SK-N-SH (cell line): ENCODE measurements at regions not wholly inside any gene's neighbourhood (a gene's known extent, or its start where the extent isn't known, plus 50 kb on each side); places are given as distances from the start of the nearest gene placed in this dataset.

ENCODE experiments used
- CTCF ChIA-PET: fragments of 300-600, 350-600 bp; formaldehyde crosslinking; extraction: SDS; loops from one replicate; lab custom pipeline; 2021; lab: Yijun Ruan, JAX
- POLR2A ChIA-PET: fragments of 350-600 bp; sonication (Branson Sonifier 250); formaldehyde crosslinking; extraction: SDS; loops from one replicate; lab custom pipeline; 2020; ENCODE audit warnings: antibody characterized with exemption, inconsistent platforms; lab: Yijun Ruan, JAX
- DNase-seq: peaks from one replicate; pipeline ENCODE4 v3.0.0; 2012
- H2AFZ ChIP-seq: fragments of 200-600 bp; sonication (generic); 2 replicates; pipeline ENCODE4 v1.8.1; 2016; ENCODE audit warnings: antibody characterized with exemption, mild to moderate bottlenecking, low read depth
- H3F3A ChIP-seq: fragments of 200-600 bp; sonication (generic); replicated peaks from 2 replicates; pipeline ENCODE3; 2016; ENCODE audit warnings: antibody characterized with exemption, mild to moderate bottlenecking; ENCODE audit not compliant: insufficient read depth
- H3K27ac ChIP-seq, 2 experiments: fragments of 200-500 bp in 1 of 2; fragments of 200-600 bp in 1 of 2; sonication (Bioruptor generic) in 1 of 2; sonication (generic), shearing (Covaris generic) in 1 of 2; 2 replicates each; pipeline versions ENCODE4 v1.5.1 to v1.6.1; 2014 to 2016; ENCODE audit warnings: low read depth in 2 of 2, inconsistent platforms in 1 of 2, low read length in 1 of 2, mild to moderate bottlenecking in 1 of 2, mixed read lengths in 1 of 2
- H3K27me3 ChIP-seq: fragments of 200-600 bp; sonication (generic), shearing (Covaris generic); 2 replicates; pipeline ENCODE4 v1.6.1; 2016; ENCODE audit warnings: mixed run types; ENCODE audit not compliant: insufficient read depth
- H3K36me3 ChIP-seq, 2 experiments: fragments of 200-500 bp in 1 of 2; fragments of 200-600 bp in 1 of 2; sonication (Bioruptor generic) in 1 of 2; sonication (generic) in 1 of 2; replicated peaks in 1 of 2; 2 replicates each; pipeline versions ENCODE3 to v1.5.1; 2014 to 2016; ENCODE audit warnings: low read length in 1 of 2, mild to moderate bottlenecking in 1 of 2; ENCODE audit not compliant: insufficient read depth in 2 of 2, control insufficient read depth in 1 of 2
- H3K4me1 ChIP-seq, 2 experiments: fragments of 200-500 bp in 1 of 2; fragments of 200-600 bp in 1 of 2; sonication (Bioruptor generic) in 1 of 2; sonication (generic), shearing (Covaris generic) in 1 of 2; 2 replicates each; pipeline versions ENCODE4 v1.5.1 to v1.6.1; 2014 to 2016; ENCODE audit warnings: low read depth in 1 of 2, low read length in 1 of 2, mixed run types in 1 of 2; ENCODE audit not compliant: insufficient read depth in 2 of 2, control insufficient read depth in 1 of 2
- H3K4me2 ChIP-seq: fragments of 200-600 bp; sonication (generic), shearing (Covaris generic); 2 replicates; pipeline ENCODE4 v1.6.1; 2017; ENCODE audit warnings: mixed run types
- H3K4me3 ChIP-seq, 2 experiments: fragments of 200-500 bp in 1 of 2; fragments of 200-600 bp in 1 of 2; sonication (Bioruptor generic) in 1 of 2; sonication (generic), shearing (Covaris generic) in 1 of 2; 2 replicates each; pipeline versions ENCODE4 v1.5.1 to v1.8.1; 2014 to 2016; ENCODE audit warnings: low read depth in 2 of 2, inconsistent platforms in 1 of 2, low read length in 1 of 2, mild to moderate bottlenecking in 1 of 2, mixed read lengths in 1 of 2, moderate library complexity in 1 of 2
- H3K79me2 ChIP-seq: fragments of 200-600 bp; sonication (generic); 2 replicates; pipeline ENCODE4 v1.8.1; 2017; ENCODE audit warnings: mild to moderate bottlenecking; ENCODE audit not compliant: insufficient read depth
- H3K9ac ChIP-seq: fragments of 200-600 bp; sonication (generic); 2 replicates; pipeline ENCODE4 v1.6.1; 2017; ENCODE audit warnings: mixed run types
- H3K9me2 ChIP-seq: fragments of 200-600 bp; sonication (generic); 2 replicates; pipeline ENCODE4 v1.6.1; 2017; ENCODE audit warnings: mixed run types
- H3K9me3 ChIP-seq: fragments of 200-600 bp; sonication (generic); 2 replicates; pipeline ENCODE4 v1.6.1; 2017; ENCODE audit warnings: mixed run types, mild to moderate bottlenecking, moderate library complexity
- H4K20me1 ChIP-seq: fragments of 200-600 bp; sonication (generic); 2 replicates; pipeline ENCODE4 v1.6.1; 2017; ENCODE audit warnings: mild to moderate bottlenecking, mixed run types; ENCODE audit not compliant: insufficient read depth
- CHD2 ChIP-seq: fragments of 150-350 bp; IDR thresholded peaks from 2 replicates; pipeline ENCODE4 v1.6.1; 2018; ENCODE audit warnings: low read length; ENCODE audit not compliant: partially characterized antibody
- CTCF ChIP-seq: fragments of 200-600 bp; sonication (generic); IDR thresholded peaks from 2 replicates; pipeline ENCODE4 v1.6.1; 2017; ENCODE audit warnings: antibody characterized with exemption, mild to moderate bottlenecking, moderate library complexity
- EP300 ChIP-seq, 2 experiments: IDR thresholded peaks; 2 replicates each; pipeline versions ENCODE4 v1.4.0 to v1.6.1; 2012; ENCODE audit warnings: borderline replicate concordance in 1 of 2, low read depth in 1 of 2, low read length in 1 of 2
- EZH2phosphoT487 ChIP-seq: fragments of 200-600 bp; sonication (generic); IDR thresholded peaks from 2 replicates; pipeline ENCODE4 v1.6.1; 2017; ENCODE audit warnings: low read depth, mixed run types, mild to moderate bottlenecking, antibody characterized with exemption, moderate library complexity, borderline replicate concordance
- FOSL2 ChIP-seq: IDR thresholded peaks from 2 replicates; pipeline ENCODE4 v1.4.0; 2012; ENCODE audit warnings: low read depth, mild to moderate bottlenecking, moderate library complexity, borderline replicate concordance
- FOXJ3 ChIP-seq: sonication (generic); formaldehyde crosslinking; IDR thresholded peaks from 2 replicates; pipeline ENCODE4 v1.5.1; 2020; ENCODE audit warnings: mild to moderate bottlenecking, missing genetic modification reagents
- FOXM1 ChIP-seq: IDR thresholded peaks from 2 replicates; pipeline ENCODE4 v1.4.0; 2012; ENCODE audit warnings: low read depth, mild to moderate bottlenecking
- GABPA ChIP-seq: IDR thresholded peaks from 2 replicates; pipeline ENCODE4 v1.4.0; 2012; ENCODE audit warnings: low read depth, mild to moderate bottlenecking
- GATA2 ChIP-seq: sonication (generic); formaldehyde crosslinking; IDR thresholded peaks from 2 replicates; pipeline ENCODE4 v1.5.0; 2020; ENCODE audit warnings: mild to moderate bottlenecking, missing genetic modification reagents
- JUND ChIP-seq: IDR thresholded peaks from 2 replicates; pipeline ENCODE4 v1.4.0; 2012
- MAX ChIP-seq: IDR thresholded peaks from 2 replicates; pipeline ENCODE4 v1.4.0; 2012; ENCODE audit warnings: low read depth
- MEF2A ChIP-seq: IDR thresholded peaks from 2 replicates; pipeline ENCODE4 v1.4.0; 2012; ENCODE audit warnings: low read depth, borderline replicate concordance
- MXI1 ChIP-seq: IDR thresholded peaks from 2 replicates; pipeline ENCODE4 v1.6.1; 2012; ENCODE audit warnings: mild to moderate bottlenecking, low read depth, low read length, improper control_type of control experiment
- NFIC ChIP-seq: IDR thresholded peaks from 2 replicates; pipeline ENCODE4 v1.4.0; 2012; ENCODE audit warnings: borderline replicate concordance
- RAD21 ChIP-seq: IDR thresholded peaks from 2 replicates; pipeline ENCODE4 v1.6.1; 2012; ENCODE audit warnings: mild to moderate bottlenecking, low read length
- REST ChIP-seq: IDR thresholded peaks from 2 replicates; pipeline ENCODE4 v1.6.1; 2012; ENCODE audit warnings: mild to moderate bottlenecking, low read depth, low read length, moderate library complexity
- RFX5 ChIP-seq: IDR thresholded peaks from 2 replicates; pipeline ENCODE4 v1.6.1; 2012; ENCODE audit warnings: mild to moderate bottlenecking, improper control_type of control experiment, low read length
- SMC3 ChIP-seq: IDR thresholded peaks from 2 replicates; pipeline ENCODE4 v1.6.1; 2012; ENCODE audit warnings: low read depth, low read length, improper control_type of control experiment
- YY1 ChIP-seq: IDR thresholded peaks from 2 replicates; pipeline ENCODE4 v1.4.0; 2012; ENCODE audit warnings: low read depth, mild to moderate bottlenecking
- ZBTB33 ChIP-seq: IDR thresholded peaks from 2 replicates; pipeline ENCODE4 v1.4.0; 2012; ENCODE audit warnings: low read depth, borderline replicate concordance
- WGBS: methylation state at CpG from one replicate; pipeline ENCODE4 v1.1.6; 2017; ENCODE audit warnings: low lambda C conversion rate; 5-methylcytosine and 5-hydroxymethylcytosine counted together

- no peak for DNase-seq
- no peaks in the 10 kb centered on the region for H4K20me1 ChIP-seq
- peak overlapping the region; percentile 12; the same call in 1 of the 2 replicates for H3K4me2 ChIP-seq
- H3K9ac ChIP-seq: 0 out of 2 replicates have a peak overlapping the region, but pooled peaks have one; percentile 0
- ChIA-PET POLR2A (no interaction called here), CTCF (interaction anchor here (0.7 to 2.4 kb wide), 4 partner anchors 18 to 272 kb away, joined by 3 to 9 read pairs (median 4); no protein-coding TSS in a partner anchor)
- no peaks in the 10 kb centered on the region for H3K9me2 ChIP-seq
- no peaks in the 10 kb centered on the region for H3K9me3 ChIP-seq
- peaks cover 17 to 28% of the 10 kb centered on the region in 2 experiments for H3K4me1 ChIP-seq
- 80% methylated on average over 6 of the region's 6 CpGs for WGBS
- H3K79me2 ChIP-seq: no peaks in the 10 kb centered on the region
- TF ChIP-seq YY1 (0 out of 2 replicates have a peak, but pooled peaks have one; percentile 12), RFX5 (no peak)
- H3K27me3 ChIP-seq: no peaks in the 10 kb centered on the region
- H3K36me3 ChIP-seq: no peaks in the 10 kb centered on the region
- H2AFZ ChIP-seq: no peak overlapping the region
- peaks cover 19% of the 10 kb centered on the region for H3F3A ChIP-seq
- no peak overlapping the region for H3K4me3 ChIP-seq
- peak overlapping the region; percentile 78 to 79; a peak in 3 of 4 replicates for H3K27ac ChIP-seq
Measured at GRCh38 chr2:18792684-18793083, 203.3 kb upstream of the NT5C1B start.

- Histone ChIP-seq H3K9me3 (no peaks in the 10 kb centered on the region), H2AFZ (no peak overlapping the region), H3K4me1 (peaks cover 17 to 30% of the 10 kb centered on the region in 2 experiments), H3K27ac (peak overlapping the region; percentile 78 to 79; a peak in 3 of 4 replicates), H3K27me3 (no peaks in the 10 kb centered on the region), H4K20me1 (no peaks in the 10 kb centered on the region), H3K9ac (0 out of 2 replicates have a peak overlapping the region, but pooled peaks have one; percentile 0), H3K79me2 (no peaks in the 10 kb centered on the region), H3K4me3 (no peak overlapping the region), H3K9me2 (no peaks in the 10 kb centered on the region), H3K4me2 (peak overlapping the region; percentile 12; the same call in 1 of the 2 replicates), H3K36me3 (no peaks in the 10 kb centered on the region), H3F3A (peaks cover 19% of the 10 kb centered on the region)
- WGBS: 49% methylated on average over 3 of the region's 3 CpGs
- ChIA-PET POLR2A (no interaction called here), CTCF (interaction anchor here (0.7 to 2.4 kb wide), 6 partner anchors 9 to 271 kb away, joined by 3 to 9 read pairs (median 3); no protein-coding TSS in a partner anchor)
- DNase-seq: peak; percentile 66
- TF ChIP-seq EZH2phosphoT487: no peak
- 0 out of 2 replicates have a peak, but pooled peaks have one; percentile 1 for TF ChIP-seq RAD21
- TF ChIP-seq NFIC: peak; percentile 89
- TF ChIP-seq CHD2: peak; percentile 45
- no peak for TF ChIP-seq GATA2 (CRISPR knock-in tag)
- TF ChIP-seq GABPA: no peak
- TF ChIP-seq CTCF: no peak
- peak; percentile 51 to 58; a peak in 2 of 4 replicates for TF ChIP-seq EP300 (IDR thresholded peaks at IDR 0.05; ENCODE audit: borderline replicate concordance in 1 of 2, low read depth in 1 of 2, low read length in 1 of 2)
- peak; percentile 46; the same call in 1 of the 2 replicates for TF ChIP-seq FOXJ3 (CRISPR knock-in tag)
- no peak for TF ChIP-seq FOSL2
- TF ChIP-seq JUND: peak; percentile 10; the same call in 1 of the 2 replicates
- peak; percentile 27; the same call in 1 of the 2 replicates for TF ChIP-seq REST
- TF ChIP-seq MAX: no peak
- no peak for TF ChIP-seq ZBTB33
- no peak for TF ChIP-seq MEF2A
- no peak for TF ChIP-seq MXI1
- TF ChIP-seq FOXM1: no peak
- TF ChIP-seq SMC3: no peak
Measured at GRCh38 chr2:18792226-18792629, 202.9 kb upstream of the NT5C1B start.
